ENCODE measurements at regions not wholly inside any gene's neighbourhood (a gene's known extent, or its start where the extent isn't known, plus 50 kb on each side); places are given as distances from the start of the nearest gene placed in this dataset.

- ChIA-PET CTCF (interaction anchor here (0.8 kb wide), 1 partner anchor 69 kb away, joined by 3 read pairs; no protein-coding TSS in a partner anchor), POLR2A (no interaction called here)
- Histone ChIP-seq H3F3A (replicated peaks; ENCODE audit: insufficient read depth) (peaks cover 15% of the 10 kb centered on the region), H3K4me3 (ENCODE audit: low read depth in 2 of 2, low read length in 1 of 2) (no peak overlapping the region), H3K4me1 (ENCODE audit: control insufficient read depth in 1 of 2, insufficient read depth in 2 of 2, low read depth in 1 of 2, low read length in 1 of 2) (peaks cover 0 to 12% of the 10 kb centered on the region in 2 experiments; a peak in 2 of 4 replicates), H4K20me1 (ENCODE audit: insufficient read depth) (no peaks in the 10 kb centered on the region), H3K36me3 (replicated peaks in 1 of 2; ENCODE audit: control insufficient read depth in 1 of 2, insufficient read depth in 2 of 2, low read length in 1 of 2) (peaks cover 0 to 3% of the 10 kb centered on the region in 2 experiments), H3K4me2 (no peak overlapping the region), H2AFZ (ENCODE audit: low read depth) (no peak overlapping the region), H3K9me3 (no peaks in the 10 kb centered on the region), H3K27ac (ENCODE audit: low read depth in 2 of 2, low read length in 1 of 2) (peak overlapping the region in 1 of 2 experiments; percentile 67; a peak in 1 of 4 replicates), H3K27me3 (ENCODE audit: insufficient read depth) (no peaks in the 10 kb centered on the region), H3K9me2 (no peaks in the 10 kb centered on the region), H3K9ac (no peak overlapping the region), H3K79me2 (ENCODE audit: insufficient read depth) (no peaks in the 10 kb centered on the region; the same call in 1 of the 2 replicates)
- DNase-seq = no peak
- WGBS (ENCODE audit: low lambda C conversion rate) = 30% methylated on average over 2 of the region's 2 CpGs
- no peak for TF ChIP-seq CTCF (IDR thresholded peaks at IDR 0.05)
- TF ChIP-seq PBX3 (IDR thresholded peaks at IDR 0.05) = 0 out of 2 replicates have a peak, but pooled peaks have one; percentile 13
Observed at GRCh38 chr12:77575376-77575919, 255.2 kb upstream of the NAV3 start.

- TF ChIP-seq TCF12 (IDR thresholded peaks at IDR 0.05) (peak; percentile 57), NFIC (IDR thresholded peaks at IDR 0.05; ENCODE audit: borderline replicate concordance) (0 out of 2 replicates have a peak, but pooled peaks have one; percentile 31), ELF1 (IDR thresholded peaks at IDR 0.05) (no peak)
- CTCF ChIA-PET = no interaction called here
- H3K9me2 ChIP-seq = no peaks in the 10 kb centered on the region
Observed at GRCh38 chr12:77572371-77572770, 258.3 kb upstream of the NAV3 start.

GRCh38 chr12:77571768-77572167 is 258.9 kb upstream of the NAV3 start:
- Histone ChIP-seq H2AFZ (ENCODE audit: low read depth) (no peak overlapping the region), H3K9me2 (no peaks in the 10 kb centered on the region), H3K9ac (no peak overlapping the region), H3K9me3 (no peaks in the 10 kb centered on the region), H3K4me3 (ENCODE audit: low read depth in 2 of 2, low read length in 1 of 2) (no peak overlapping the region), H3F3A (replicated peaks; ENCODE audit: insufficient read depth) (no peaks in the 10 kb centered on the region), H3K27ac (ENCODE audit: low read depth in 2 of 2, low read length in 1 of 2) (no peak overlapping the region; a peak in 1 of 4 replicates), H3K4me1 (ENCODE audit: control insufficient read depth in 1 of 2, insufficient read depth in 2 of 2, low read depth in 1 of 2, low read length in 1 of 2) (no peaks in the 10 kb centered on the region; a peak in 1 of 4 replicates), H3K4me2 (no peak overlapping the region), H3K79me2 (ENCODE audit: insufficient read depth) (no peaks in the 10 kb centered on the region), H3K36me3 (replicated peaks in 1 of 2; ENCODE audit: control insufficient read depth in 1 of 2, insufficient read depth in 2 of 2, low read length in 1 of 2) (peaks cover 0 to 3% of the 10 kb centered on the region in 2 experiments), H3K27me3 (ENCODE audit: insufficient read depth) (no peaks in the 10 kb centered on the region), H4K20me1 (ENCODE audit: insufficient read depth) (no peaks in the 10 kb centered on the region)
- CTCF ChIA-PET = no interaction called here
- TF ChIP-seq MEF2A (IDR thresholded peaks at IDR 0.05; ENCODE audit: borderline replicate concordance, low read depth) = no peak
- TF ChIP-seq EZH2phosphoT487 (IDR thresholded peaks at IDR 0.05; ENCODE audit: borderline replicate concordance, low read depth) = no peak
- TF ChIP-seq RFX5 (IDR thresholded peaks at IDR 0.05; ENCODE audit: low read length) = no peak
- no peak for TF ChIP-seq RCOR1 (IDR thresholded peaks at IDR 0.05; ENCODE audit: low read length)
- TF ChIP-seq GABPA (IDR thresholded peaks at IDR 0.05; ENCODE audit: low read depth) = no peak
- no peak for TF ChIP-seq CHD2 (IDR thresholded peaks at IDR 0.05; ENCODE audit: low read length, partially characterized antibody)
- TF ChIP-seq FOXJ3 (CRISPR knock-in tag; IDR thresholded peaks at IDR 0.05) = no peak
- TF ChIP-seq RXRA (IDR thresholded peaks at IDR 0.05; ENCODE audit: borderline replicate concordance, low read depth) = no peak
- no peak for TF ChIP-seq RAD21 (IDR thresholded peaks at IDR 0.05; ENCODE audit: low read length)
- no peak for TF ChIP-seq JUND (IDR thresholded peaks at IDR 0.05)
- WGBS (ENCODE audit: low lambda C conversion rate) = 40% methylated on average over 7 of the region's 7 CpGs
- POLR2A ChIA-PET = no interaction called here
- DNase-seq = no peak

More at GRCh38 chr12:77572371-77572770, 258.3 kb upstream of the NAV3 start:
- H3K27ac ChIP-seq (ENCODE audit: low read depth in 2 of 2, low read length in 1 of 2) = peak overlapping the region; percentile 0 to 39; a peak in 2 of 4 replicates
- H3K27me3 ChIP-seq (ENCODE audit: insufficient read depth) = no peaks in the 10 kb centered on the region
- DNase-seq = no peak
- H3K9ac ChIP-seq = no peak overlapping the region
- no peak overlapping the region; the same call in 1 of the 2 replicates for H2AFZ ChIP-seq (ENCODE audit: low read depth)
- H3K4me3 ChIP-seq (ENCODE audit: low read depth in 2 of 2, low read length in 1 of 2) = no peak overlapping the region
- no peaks in the 10 kb centered on the region for H4K20me1 ChIP-seq (ENCODE audit: insufficient read depth)
- H3K4me1 ChIP-seq (ENCODE audit: control insufficient read depth in 1 of 2, insufficient read depth in 2 of 2, low read depth in 1 of 2, low read length in 1 of 2) = no peaks in the 10 kb centered on the region; a peak in 1 of 4 replicates
- peaks cover 0 to 3% of the 10 kb centered on the region in 2 experiments for H3K36me3 ChIP-seq (replicated peaks in 1 of 2; ENCODE audit: control insufficient read depth in 1 of 2, insufficient read depth in 2 of 2, low read length in 1 of 2)
- POLR2A ChIA-PET = no interaction called here
- H3K4me2 ChIP-seq = no peak overlapping the region
- WGBS (ENCODE audit: low lambda C conversion rate) = 23% methylated on average over 3 of the region's 3 CpGs
- no peaks in the 10 kb centered on the region; the same call in 1 of the 2 replicates for H3K79me2 ChIP-seq (ENCODE audit: insufficient read depth)
- no peaks in the 10 kb centered on the region for H3F3A ChIP-seq (replicated peaks; ENCODE audit: insufficient read depth)
- no peaks in the 10 kb centered on the region for H3K9me3 ChIP-seq
